NCI-H1417 (cell line): ENCODE measurements at regions not wholly inside any gene's neighbourhood (a gene's known extent, or its start where the extent isn't known, plus 50 kb on each side); places are given as distances from the start of the nearest gene placed in this dataset.

Source experiments
- DNase-seq, 3 experiments: peaks; one replicate each; lab custom pipeline; 2025; lab: John Stamatoyannopoulos, UW

- peak in 2 of 3 experiments; percentile 21 to 61 for DNase-seq
These were observed 469.5 kb downstream of the VRK1 start for GRCh38 chr14:97266653-97267052.

GRCh38 chr14:97267509-97267908 is 470.3 kb downstream of the VRK1 start:
- peak in 1 of 3 experiments; percentile 55 for DNase-seq

- DNase-seq: peak in 1 of 3 experiments; percentile 36
These were observed 470.9 kb downstream of the VRK1 start for GRCh38 chr14:97268097-97268496.

- no peak for DNase-seq
These were observed 473.1 kb downstream of the VRK1 start for GRCh38 chr14:97270308-97270707.

- no peak for DNase-seq
These were observed 474.3 kb downstream of the VRK1 start for GRCh38 chr14:97271451-97271960.

GRCh38 chr14:97273540-97273939 is 476.4 kb downstream of the VRK1 start:
- DNase-seq: peak in 1 of 3 experiments; percentile 20

GRCh38 chr14:97274626-97275025 is 477.4 kb downstream of the VRK1 start:
- DNase-seq: no peak

GRCh38 chr14:97275276-97275675 is 478.1 kb downstream of the VRK1 start:
- no peak for DNase-seq

GRCh38 chr14:97276573-97276972 is 479.4 kb downstream of the VRK1 start:
- DNase-seq: no peak

- DNase-seq: no peak
These were observed 480.5 kb downstream of the VRK1 start for GRCh38 chr14:97277711-97278110.

GRCh38 chr14:97280526-97280925 is 483.3 kb downstream of the VRK1 start:
- no peak for DNase-seq

GRCh38 chr14:97281741-97282140 is 484.6 kb downstream of the VRK1 start:
- DNase-seq: no peak

- no peak for DNase-seq
These were observed 485.2 kb downstream of the VRK1 start for GRCh38 chr14:97282210-97283004.

- no peak for DNase-seq
These were observed 485.8 kb downstream of the VRK1 start for GRCh38 chr14:97283005-97283403.

- no peak for DNase-seq
These were observed 486.2 kb downstream of the VRK1 start for GRCh38 chr14:97283426-97283825.

GRCh38 chr14:97283841-97284240 is 486.7 kb downstream of the VRK1 start:
- DNase-seq: no peak

GRCh38 chr14:97287956-97288355 is 490.8 kb downstream of the VRK1 start:
- DNase-seq: no peak

- no peak for DNase-seq
These were observed 492.9 kb downstream of the VRK1 start for GRCh38 chr14:97290065-97290464.

GRCh38 chr14:97290977-97291376 is 493.8 kb downstream of the VRK1 start:
- no peak for DNase-seq

- peak in 1 of 3 experiments; percentile 24 for DNase-seq
These were observed 496.5 kb downstream of the VRK1 start for GRCh38 chr14:97293659-97294058.

- DNase-seq: no peak
These were observed 498.0 kb downstream of the VRK1 start for GRCh38 chr14:97295108-97295710.

GRCh38 chr14:97296176-97296575 is 499.0 kb downstream of the VRK1 start:
- DNase-seq: no peak

GRCh38 chr14:97297100-97297499 is 499.9 kb downstream of the VRK1 start:
- no peak for DNase-seq
